NCI-H226 (cell line): ENCODE measurements at regions not wholly inside any gene's neighbourhood (a gene's known extent, or its start where the extent isn't known, plus 50 kb on each side); places are given as distances from the start of the nearest gene placed in this dataset.
"Not testable (repeated sequence)": the region's sequence is repeated elsewhere in the genome, so short reads cannot be mapped to it uniquely, and the experiment has no call there.

Experiments used
- DNase-seq: peaks from one replicate; pipeline ENCODE4 v3.0.0-alpha.2; 2015

- no peak for DNase-seq
Measured at GRCh38 chr3:182143903-182144302, 432.2 kb downstream of the SOX2 start.

- DNase-seq = no peak
Measured at GRCh38 chr3:182148360-182148759, 436.6 kb downstream of the SOX2 start.

GRCh38 chr3:182149594-182149993, 437.9 kb downstream of the SOX2 start:
- DNase-seq = no peak

DNA sequence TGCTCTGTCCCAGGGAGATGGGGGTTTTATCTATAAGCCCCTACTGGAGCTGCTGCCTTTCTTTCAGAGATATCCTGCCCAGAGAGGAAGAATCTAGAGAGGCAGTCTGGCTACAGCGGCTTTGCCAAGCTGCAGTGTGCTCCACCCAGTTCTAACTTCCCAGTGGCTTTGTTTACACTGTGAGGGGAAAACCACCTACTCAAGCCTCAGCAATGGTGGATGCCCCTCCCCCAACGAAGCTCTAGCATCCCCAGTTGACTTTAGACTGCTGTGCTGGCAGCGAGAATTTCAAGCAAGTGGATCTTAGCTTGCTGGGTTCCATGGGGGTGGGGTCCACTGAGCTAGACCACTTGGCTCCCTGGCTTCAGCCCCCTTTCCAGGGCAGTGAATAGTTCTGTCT, 444.6 kb downstream of the SOX2 start:
- not testable (repeated sequence) for DNase-seq

DNA sequence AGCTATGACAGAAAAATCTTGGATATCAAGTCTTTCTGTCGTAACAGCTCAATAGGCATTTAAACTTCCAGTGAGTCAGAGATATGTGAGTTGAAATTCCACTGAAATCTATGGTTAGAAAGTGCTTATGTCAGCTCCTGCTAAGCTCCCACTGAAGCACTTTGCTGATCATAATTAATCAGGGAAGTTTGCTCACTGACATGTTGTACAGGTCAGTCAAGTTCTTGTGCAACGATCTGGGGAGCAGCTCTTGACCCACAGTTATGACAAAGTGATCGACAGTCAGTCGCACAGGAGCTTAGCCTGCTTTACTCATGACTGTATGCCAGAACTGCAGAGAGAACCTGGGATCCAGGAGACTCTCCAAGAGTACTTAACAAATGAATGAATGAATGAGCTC, 453.5 kb downstream of the SOX2 start:
- DNase-seq = peak; percentile 47

- no peak for DNase-seq
Measured at GRCh38 chr3:182172534-182172933, 460.8 kb downstream of the SOX2 start.

DNA sequence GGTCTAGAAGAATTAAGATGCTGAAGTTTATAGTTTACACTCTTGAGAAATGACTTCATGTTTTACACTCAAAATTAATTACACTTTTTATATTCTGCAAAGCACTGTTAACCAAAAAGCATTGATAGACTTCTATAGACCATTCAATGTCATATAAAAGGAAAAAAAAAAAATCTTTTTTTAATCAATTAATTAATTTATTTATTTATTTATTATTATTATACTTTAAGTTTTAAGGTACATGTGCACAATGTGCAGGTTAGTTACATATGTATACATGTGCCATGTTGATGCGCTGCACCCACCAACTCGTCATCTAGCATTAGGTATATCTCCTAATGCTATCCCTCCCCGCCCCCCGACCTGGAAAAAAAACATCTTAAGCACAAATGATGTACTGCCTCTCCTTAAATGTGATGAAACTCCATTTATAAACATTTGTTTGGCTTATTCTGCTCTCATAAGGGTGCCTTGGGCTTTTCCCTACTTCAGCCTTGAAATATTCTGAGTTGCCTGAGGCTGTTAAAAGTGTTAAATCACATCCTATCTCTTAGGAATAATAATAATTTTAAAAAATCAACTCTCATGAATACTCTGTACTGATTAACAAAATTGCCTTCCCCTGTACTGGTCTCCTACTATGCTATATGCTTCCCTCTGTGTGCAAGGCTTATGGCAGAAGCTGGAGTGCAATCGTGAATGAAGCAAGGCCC, 466.9 kb downstream of the SOX2 start:
- no peak for DNase-seq

DNA sequence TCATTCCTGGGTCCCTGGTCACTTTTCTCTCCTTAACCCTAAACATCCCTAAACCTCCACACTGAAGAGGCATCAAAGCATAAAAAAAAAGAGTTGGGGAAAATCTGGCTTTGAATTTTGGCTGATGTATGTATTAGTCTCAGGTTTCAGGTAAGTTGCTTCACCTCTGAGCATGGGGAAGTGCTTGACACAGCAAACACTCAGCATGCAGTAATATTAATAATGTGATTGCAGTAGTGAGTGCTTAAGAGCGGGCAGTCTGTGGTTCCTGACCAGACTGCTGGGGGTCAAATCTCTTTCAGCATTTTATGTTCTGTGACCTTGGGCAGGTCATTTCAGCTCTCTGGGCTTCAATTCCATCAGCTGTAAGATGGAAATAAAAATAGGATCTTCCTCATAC, 467.9 kb downstream of the SOX2 start:
- DNase-seq = no peak

GRCh38 chr3:182180654-182181385, 469.1 kb downstream of the SOX2 start:
- no peak for DNase-seq

- DNase-seq = no peak
Measured at GRCh38 chr3:182182531-182182968, 470.8 kb downstream of the SOX2 start.

GRCh38 chr3:182183716-182184430, 472.1 kb downstream of the SOX2 start:
- DNase-seq = no peak

GRCh38 chr3:182185313-182185712, 473.6 kb downstream of the SOX2 start:
- DNase-seq = no peak

- DNase-seq = no peak
Measured at GRCh38 chr3:182190056-182190455, 478.3 kb downstream of the SOX2 start.

DNA sequence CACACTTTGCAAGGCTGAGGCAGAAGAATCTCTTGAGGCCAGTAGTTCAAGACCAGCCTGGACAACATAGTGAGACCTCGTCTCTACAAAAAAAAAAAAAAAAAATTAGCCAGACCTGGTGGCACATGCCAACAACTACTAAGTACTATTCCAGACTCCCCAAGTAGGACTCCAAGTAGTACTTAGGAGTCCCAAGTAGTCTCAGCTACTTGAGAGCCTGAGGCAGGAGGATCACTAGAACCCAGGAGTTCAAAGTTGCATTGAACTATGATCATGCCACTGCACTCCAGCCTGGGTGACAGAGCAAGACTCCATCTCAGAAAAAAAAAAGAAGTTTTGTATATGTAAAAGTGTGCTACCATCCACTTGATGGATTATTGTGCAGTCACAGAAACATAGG, 486.6 kb downstream of the SOX2 start:
- DNase-seq = no peak

DNA sequence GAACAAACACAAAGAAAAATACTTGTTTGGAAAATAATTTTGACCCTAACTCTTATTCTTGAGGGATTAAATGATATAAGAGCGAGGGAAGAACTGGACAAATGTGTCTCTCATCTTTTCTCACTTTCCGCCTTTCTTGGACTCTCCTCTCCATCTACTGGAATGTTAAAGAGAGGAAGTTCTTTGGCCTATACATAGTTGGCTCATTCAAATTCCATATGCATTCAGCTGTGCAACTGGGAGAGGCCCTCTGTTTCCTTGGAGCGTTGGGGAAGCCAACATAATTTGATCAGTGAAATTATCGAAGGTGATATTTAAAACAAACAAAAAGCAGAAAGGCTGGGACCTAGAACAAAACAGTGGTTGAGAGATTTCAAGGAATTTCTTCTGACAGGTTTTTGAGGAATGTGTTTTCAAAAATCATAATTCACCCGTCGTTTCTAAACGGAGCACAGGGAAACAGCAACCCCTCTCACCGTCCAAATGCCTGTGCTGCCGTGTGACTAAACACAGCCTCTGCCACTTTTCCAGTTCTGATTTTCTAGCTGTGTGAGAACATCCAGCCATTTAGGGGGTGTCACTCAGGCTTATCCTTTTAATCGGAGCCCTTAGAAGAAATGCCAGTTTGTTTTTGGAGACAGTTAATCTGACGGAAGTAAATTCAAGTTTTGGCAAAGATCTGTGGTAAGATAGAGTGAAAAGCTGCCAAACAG, 489.9 kb downstream of the SOX2 start:
- no peak for DNase-seq

DNA sequence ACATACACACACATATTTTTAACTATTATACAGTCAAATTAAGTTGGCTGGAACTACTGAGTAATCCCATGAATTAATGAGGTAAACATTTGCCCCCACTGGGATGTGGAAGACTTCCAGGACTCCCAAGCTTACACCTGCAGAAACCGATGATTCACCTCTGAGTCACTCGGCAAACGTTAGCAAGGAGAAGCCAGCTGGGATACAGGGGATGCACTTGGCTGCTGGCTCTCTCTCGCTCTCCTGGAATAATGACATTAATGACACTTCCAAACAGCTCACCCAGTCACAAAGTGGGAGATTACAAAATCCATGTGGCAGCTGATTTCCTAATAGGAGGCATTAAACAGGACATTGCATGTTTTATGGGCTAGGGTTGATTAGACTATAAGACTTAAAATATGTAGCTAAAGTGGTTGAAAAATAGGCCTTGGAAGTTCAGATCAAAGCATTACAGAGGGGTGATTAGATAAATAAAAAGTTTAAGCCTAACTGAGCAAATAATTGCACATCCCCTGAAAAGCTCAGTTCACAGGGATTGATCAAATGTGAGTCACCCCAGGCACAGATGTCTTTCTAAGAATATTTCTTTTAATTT, 500.9 kb downstream of the SOX2 start:
- DNase-seq = peak; percentile 86

- DNase-seq = no peak
Measured at GRCh38 chr3:182214416-182214815, 502.7 kb downstream of the SOX2 start.

- no peak for DNase-seq
Measured at GRCh38 chr3:182215881-182216280, 504.2 kb downstream of the SOX2 start.

DNA sequence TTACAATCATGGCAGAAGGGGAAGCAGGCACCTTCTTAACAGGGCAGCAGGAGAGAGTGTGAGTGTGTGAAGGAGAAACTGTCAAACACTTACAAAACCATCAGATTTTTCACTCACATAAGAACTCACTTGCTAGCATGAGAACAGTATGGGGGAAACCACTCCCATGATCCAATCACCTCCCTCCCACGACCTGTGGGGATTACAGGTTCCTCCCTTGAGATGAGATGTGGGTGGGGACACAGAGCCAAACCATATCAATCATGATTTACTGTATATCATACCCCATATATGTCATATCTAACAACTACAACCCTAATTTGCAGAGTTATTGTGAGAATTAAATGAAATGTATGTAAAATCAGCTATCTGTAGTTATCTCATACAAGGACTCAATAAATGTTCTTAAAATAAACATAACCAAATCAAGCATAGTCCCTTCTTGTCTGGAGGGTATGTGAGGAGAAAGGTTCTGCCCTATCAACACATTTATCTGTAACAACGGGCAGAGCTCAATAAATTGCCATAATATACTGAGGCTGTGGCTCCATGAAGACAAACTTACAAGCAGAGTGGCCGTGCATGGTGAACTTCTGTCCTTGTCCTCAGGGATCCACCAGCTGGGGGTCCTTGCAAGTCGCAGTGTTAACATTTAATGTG, 504.7 kb downstream of the SOX2 start:
- no peak for DNase-seq

DNA sequence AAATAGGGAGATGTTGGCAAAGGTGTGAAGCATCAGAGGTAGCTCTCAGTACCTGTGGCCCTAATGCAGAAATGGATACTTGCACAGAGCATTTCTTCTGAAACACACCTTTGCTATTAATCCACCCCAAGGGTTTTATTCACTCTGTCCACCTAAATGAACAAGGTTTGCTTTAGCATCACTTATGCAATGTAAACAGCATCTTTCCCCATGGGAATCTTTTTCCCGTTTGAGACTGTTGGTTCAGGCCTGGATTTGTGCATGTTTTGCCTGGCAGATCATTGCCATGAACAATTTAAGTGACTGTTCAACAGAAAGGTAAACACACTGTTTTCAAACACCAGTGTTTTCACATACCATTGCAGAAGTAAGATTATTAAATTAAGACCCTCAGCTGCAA, 508.3 kb downstream of the SOX2 start:
- no peak for DNase-seq

DNA sequence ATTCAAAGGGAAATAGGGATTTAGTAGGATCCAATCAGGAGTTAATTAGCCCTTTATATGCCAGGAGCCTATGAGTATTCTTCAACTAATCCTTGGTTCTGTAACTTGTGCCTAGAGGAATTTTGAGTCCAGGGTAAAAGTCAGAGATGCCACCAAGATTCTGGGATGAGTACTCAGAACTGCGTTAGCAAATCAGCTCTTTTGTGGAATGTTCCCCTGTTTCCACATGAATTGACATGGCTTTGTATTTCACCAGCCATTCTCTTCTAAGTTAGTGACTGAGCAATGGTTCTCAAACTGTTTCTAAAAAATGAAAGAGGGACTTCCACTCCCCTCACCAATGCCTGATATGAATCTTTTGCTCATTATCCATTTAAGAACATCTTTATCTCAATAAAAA, 508.7 kb downstream of the SOX2 start:
- DNase-seq = no peak

- peak; percentile 2 for DNase-seq
Measured at GRCh38 chr3:182226995-182227394, 515.3 kb downstream of the SOX2 start.
